HG03354 (cell line): ENCODE measurements at regions not wholly inside any gene's neighbourhood (a gene's known extent, or its start where the extent isn't known, plus 50 kb on each side); places are given as distances from the start of the nearest gene placed in this dataset.
"Not testable (repeated sequence)": the region's sequence is repeated elsewhere in the genome, so short reads cannot be mapped to it uniquely, and the experiment has no call there.

Experiments
- ATAC-seq: cut with Tn5 transposase; IDR thresholded peaks from one replicate; pipeline ENCODE4 v1.9.1; 2021; ENCODE audit warnings: mild to moderate bottlenecking; ENCODE audit not compliant: unreplicated experiment, poor library complexity, severe bottlenecking

DNA sequence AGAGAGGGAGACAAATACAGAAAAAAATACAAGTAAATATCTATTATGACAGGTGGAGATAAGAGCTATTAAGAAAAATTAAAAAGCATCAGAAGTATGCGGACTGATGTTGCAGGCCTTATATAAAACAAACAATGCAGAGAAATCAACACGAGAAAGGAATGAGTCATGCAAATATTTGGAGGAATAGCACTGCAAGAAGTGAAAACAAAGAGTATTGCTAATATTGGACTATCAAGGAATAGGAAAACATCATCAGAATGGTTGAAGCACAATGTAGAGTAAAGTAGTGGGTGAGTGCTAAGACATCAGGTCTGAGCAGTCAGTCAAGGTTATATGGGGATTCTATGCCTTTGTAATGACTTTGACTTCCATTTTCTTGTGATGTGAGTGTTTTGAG, 657.5 kb upstream of the GJE1 start:
- ATAC-seq, result no peak

GRCh38 chr6:141472162-141472928, 660.4 kb upstream of the GJE1 start:
- ATAC-seq, result no peak

DNA sequence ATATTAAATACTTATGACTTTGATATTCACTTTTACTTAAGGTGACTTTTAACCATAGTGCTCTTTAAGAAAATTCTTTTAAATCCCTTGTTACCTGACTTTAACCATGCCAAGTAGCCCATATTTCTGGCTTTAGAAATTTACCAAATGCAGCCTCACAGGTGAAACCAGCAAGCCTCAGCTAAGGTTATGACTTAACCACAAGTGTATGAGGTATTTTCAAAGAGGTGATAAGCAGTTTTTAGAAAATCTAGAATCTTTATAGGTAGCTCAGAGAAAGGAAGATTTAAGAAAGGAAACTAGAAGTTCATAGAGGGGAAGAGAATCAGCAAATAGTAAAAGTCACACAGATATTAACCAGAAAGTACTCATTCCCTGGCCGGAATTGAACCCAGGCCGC, 661.9 kb upstream of the GJE1 start:
- ATAC-seq, result no peak

DNA sequence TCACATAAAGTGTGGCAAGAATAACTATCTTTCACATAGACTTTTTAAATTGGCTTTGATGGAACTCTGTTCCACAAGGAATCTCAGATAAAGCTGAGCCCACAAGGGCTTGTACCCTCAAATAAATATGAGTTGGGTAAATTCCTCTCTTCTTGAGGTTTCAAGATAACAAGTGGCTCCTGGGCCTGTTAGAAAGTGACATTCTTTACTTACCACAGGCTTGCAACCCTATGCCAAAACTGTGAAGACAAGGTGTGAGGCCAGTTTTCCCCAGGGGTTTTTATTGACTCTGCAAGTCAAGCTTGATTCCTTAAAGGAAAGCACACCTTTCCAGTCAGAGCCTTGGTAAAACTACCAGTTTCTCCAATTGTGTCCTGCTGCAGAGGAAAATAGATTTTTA, 664.8 kb upstream of the GJE1 start:
- ATAC-seq, result no peak

- ATAC-seq, result no peak
Observed at GRCh38 chr6:141467041-141467440, 665.7 kb upstream of the GJE1 start.

DNA sequence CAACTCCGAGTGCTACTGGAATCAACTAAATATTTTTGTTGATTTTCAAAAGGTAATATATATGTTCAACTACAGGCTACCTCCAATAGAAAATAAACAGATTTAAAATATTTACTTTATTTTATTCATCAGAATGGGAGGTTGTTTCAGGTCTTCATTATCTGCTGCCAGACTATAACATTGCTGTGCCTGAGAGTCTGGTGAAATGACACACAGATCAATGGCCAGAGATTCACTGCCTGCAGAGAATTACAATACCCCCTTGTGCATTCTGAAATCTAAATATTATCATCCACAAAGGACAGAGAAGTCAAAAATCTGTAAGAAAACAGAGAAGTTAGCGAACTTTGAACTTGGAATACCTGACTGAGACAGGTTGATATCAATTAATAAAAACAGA, 667.8 kb upstream of the GJE1 start:
- no peak for ATAC-seq

GRCh38 chr6:141464490-141464889, 668.2 kb upstream of the GJE1 start:
- peak; percentile 94 for ATAC-seq

DNA sequence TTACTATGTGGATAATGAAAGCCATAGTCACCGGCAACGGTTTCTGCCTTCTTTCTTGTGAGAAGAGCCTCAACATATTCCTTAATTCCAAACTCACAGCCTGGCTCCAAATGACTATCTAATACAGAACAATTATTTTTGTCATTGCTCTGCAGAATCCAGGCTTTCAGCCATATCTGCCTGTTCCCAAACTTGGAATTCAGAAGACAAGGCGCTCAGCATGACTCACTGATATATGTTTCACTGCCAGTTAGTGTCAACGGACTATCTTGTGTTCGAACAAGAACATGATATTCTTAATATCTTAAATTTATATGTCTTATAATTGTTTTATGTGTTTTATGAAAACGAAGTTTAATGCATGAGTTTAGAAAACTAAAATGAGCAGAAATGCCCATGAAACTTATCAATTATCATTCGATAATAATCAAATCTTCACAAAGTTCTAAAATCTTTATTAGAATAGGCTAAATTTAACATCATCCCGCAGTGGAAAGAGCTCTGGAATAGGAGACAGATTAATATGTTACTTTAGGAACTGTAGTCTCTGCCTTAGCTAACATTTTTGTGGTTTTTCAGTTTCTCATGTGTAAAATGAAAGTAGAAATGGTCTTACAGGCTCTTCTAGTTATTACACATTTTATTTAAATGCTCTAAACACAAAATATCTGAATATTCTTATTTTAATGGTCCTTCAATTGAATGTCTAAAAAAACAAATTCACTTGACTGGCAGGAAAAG, 669.3 kb upstream of the GJE1 start:
- peak; percentile 78 for ATAC-seq

DNA sequence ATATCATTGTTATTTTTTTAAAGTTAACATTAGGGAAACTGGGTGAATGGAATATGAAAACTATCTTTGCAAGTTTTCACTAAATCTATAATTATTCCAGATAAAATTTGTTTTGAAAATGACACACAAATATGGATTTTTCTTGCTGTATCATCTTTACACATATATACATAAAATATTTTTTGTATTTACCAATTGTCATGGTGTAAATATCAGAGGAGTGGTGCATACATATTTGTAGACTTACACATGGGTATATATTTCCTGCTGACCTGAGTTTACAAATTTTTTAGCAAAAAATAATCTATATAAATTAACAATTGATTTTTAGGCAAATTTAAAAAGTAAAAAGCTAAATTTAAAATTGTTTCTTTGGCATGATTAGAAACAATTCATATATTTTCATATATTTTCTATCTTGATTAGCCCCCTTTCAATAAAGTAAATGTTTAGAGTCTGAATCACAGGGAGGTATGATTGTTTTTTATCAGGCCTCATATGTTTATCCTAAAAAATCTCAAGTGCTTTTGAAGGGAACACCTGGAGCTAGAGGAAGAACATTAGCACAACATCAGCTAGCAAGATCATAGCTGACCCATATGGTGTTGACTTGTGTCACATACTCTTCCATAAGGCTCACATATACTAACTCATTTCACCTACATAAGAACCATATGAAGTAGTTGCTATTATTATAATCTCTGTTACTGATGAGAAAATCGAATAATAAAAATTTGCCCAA, 671.8 kb upstream of the GJE1 start:
- ATAC-seq, result no peak

GRCh38 chr6:141460245-141460644, 672.5 kb upstream of the GJE1 start:
- ATAC-seq, result not testable (repeated sequence)

- ATAC-seq, result not testable (repeated sequence)
Observed at GRCh38 chr6:141457984-141458383, 674.7 kb upstream of the GJE1 start.

DNA sequence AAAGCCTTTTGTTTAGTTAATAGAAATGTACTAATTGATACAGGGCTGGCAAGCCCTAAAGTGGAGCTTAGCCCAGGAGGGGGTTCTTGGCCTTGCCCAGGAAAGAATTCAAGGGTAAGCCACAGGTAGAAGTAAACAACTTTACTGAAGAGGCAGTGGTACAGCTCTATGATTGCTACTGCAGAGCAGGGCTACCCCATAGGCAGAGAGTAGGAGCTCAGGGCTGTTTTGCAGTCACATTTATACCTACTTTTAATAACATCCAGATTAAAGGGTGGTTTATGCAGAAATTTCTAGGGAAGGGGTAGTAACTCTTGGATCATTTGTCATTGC, 680.4 kb upstream of the GJE1 start:
- no peak for ATAC-seq

DNA sequence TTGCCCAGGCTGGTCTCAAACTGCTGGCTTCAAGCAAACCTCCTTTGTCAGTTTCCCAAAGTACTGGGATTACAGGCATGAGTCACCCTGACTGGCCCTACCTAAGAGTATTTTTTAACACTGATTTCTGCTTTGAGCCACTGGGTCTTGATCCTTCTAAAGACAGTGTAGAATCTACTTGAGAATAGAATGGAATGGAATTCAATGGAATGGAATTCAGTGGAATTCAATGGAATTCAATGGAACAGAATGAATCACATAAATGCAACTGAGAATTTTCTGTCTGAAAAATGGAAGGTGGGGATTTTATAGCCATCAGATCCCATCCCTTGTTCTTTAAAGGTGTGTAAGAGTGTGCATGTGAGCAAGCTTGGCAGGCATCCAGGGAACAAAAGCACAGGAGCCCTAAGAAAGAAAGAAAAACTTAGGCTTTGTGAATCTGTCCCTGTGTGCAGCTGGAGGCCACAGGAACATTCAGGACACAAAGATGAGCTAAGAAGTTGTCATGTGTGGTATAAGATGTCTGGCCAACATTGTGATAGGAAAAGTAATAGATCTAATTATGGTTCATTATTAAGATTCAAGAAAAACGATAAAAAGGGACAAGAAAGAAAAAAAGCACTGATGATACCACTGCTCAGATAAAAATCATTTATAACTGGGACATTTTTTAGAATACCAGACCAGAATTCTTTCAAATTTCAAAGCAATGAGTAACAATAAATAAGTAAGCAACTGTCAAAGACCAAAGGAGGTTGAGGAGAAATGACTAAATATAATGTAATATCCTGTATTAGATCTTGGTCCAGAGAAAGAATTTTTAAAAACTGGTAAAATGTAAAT, 681.0 kb upstream of the GJE1 start:
- ATAC-seq, result no peak

DNA sequence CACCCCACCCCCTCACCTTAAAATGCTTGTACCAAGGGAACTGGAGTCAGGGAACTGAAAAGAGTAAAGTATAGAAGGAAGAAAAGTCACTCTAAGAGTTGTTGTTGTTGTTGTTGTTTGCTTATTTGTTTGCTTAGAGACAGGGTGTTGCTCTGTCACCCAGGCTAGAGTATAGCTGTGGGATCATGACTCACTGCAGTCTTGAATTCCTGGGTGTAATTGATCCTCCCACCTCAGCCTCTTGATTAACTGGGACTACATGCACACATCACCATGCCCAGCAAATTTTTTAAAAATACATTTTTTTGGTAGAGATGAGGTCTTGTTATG, 681.6 kb upstream of the GJE1 start:
- no peak for ATAC-seq

GRCh38 chr6:141445928-141446628, 686.6 kb upstream of the GJE1 start:
- ATAC-seq, result no peak

DNA sequence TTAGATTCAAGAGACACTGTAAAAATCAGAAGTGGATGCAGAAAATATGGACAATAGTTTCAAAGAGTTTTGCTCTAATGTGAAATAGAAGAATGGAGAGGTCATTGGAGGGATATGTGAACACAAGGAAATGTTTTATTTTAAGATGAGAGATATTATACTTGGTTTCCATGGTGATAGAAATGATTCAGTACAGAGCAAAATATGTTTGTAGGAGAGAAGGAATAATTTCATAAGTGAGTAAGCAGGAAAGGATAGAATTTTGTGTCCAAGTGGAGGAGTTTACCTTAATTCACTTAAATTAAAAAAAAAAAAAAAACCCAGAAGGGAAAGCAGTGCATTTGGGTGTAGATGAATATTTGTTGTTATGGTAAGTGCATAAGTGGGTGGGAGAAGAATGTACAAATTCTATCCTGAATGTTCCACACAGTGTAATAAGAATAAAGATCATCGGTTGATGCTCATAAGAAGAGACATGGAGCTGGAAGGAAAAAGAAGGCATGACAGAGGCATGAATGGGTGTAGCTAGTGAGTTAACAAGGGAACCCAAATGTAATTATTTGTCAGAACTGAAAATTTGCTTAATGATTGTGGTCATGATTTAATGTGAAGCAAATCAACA, 688.9 kb upstream of the GJE1 start:
- no peak for ATAC-seq

DNA sequence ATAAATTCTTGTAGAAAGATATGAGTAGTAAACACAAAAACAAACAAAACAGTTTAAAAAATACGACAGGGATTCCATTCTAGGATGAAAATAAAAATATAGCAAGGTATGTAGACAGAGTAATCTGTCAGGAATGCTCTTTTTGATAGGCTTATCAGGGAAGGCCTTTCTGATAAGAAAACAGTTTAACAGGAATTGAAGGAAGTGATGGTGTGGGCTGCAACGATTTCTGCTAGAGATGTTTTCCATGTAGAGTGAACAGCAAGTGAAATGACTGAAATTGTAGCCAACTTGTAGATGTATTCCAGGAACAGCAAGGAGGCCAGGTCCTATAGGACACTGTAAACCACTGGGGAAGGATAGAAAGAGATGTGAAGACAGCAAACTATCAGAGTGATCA, 689.7 kb upstream of the GJE1 start:
- ATAC-seq, result no peak

- no peak for ATAC-seq
Observed at GRCh38 chr6:141439513-141439912, 693.2 kb upstream of the GJE1 start.

DNA sequence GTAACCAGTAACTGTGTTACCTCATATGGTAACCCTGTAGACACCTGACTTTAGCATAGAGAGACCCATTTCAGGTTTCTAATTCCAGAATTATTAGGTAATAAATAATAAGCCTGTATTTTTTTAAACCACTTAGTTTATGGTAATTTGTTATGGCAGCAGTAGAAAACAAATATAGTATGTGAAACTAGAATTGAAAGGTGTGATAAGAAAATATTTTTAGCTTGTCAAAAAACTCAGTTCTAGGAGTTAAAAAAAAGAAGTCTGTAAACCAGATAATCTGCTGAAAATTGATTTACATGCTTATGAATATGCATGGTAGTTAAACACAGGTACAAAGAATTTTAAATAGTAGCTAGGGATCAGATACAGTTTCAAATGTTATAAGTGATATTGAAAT, 695.0 kb upstream of the GJE1 start:
- ATAC-seq, result peak; percentile 51
